Limb (tissue), 2 donors: ENCODE measurements at regions not wholly inside any gene's neighbourhood (a gene's known extent, or its start where the extent isn't known, plus 50 kb on each side); places are given as distances from the start of the nearest gene placed in this dataset.
"Not testable (repeated sequence)": the region's sequence is repeated elsewhere in the genome, so short reads cannot be mapped to it uniquely, and the experiment has no call there.

Experiments
- DNase-seq, 2 donors: peaks; one replicate each; pipeline ENCODE4 v3.0.0-alpha.2; 2016; ENCODE audit errors: extremely low spot score in 2 of 2

DNA sequence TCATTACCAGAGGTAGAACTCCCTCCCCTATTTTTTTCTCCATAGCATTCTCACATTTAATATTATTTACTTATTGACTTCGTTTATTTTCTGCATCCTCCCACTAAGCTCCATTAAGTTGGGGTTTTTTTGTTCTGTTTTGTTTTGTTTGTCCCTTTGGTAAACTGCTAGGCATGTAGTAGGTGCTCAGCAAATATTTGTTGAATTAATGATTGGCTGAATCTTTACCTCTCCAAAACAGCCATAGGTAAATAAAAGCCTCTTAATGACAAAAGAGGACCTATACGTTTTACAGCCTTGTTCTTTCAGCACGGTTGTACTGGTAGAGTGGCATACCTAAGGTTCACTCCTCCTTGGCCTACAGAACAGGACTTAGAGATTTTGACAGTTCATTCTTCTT is 52.0 kb downstream of the PRORP start:
- no peak for DNase-seq

DNA sequence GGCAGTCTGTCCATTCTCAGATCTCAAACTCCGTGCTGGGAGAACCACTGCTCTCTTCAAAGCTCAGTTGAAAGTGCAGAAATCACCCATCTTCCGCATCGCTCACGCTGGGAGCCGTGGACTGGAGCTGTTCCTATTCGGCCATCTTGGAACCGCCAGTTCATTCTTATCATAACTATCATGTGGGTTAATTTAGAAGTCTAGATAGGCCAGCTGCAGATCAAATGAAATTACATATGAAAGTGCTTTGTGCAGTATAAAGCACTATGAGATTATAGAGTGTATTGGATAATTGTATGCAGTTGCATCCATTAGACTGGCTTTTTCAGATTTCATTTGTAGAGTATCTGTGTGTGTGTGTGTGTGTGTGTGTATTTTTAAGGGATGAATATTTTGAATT is 57.8 kb downstream of the PRORP start:
- no peak for DNase-seq

DNA sequence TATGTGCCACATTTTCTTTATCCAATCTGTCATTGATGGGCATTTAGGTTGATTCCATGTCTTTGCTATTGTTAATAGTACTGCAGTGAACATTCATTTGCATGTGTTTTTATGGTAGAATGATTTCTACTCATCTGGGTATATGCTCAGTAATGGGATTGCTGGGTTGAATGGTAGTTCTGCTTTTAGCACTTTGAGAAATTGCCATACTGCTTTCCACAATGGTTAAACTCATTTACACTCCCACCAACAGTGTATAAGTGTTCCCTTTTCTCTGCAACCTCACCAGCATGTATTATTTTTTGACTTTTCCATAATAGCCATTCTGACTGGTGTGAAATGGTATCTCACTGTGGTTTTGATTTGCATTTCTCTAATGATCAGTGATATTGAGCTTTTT is 62.5 kb downstream of the PRORP start:
- not testable (repeated sequence) for DNase-seq

DNA sequence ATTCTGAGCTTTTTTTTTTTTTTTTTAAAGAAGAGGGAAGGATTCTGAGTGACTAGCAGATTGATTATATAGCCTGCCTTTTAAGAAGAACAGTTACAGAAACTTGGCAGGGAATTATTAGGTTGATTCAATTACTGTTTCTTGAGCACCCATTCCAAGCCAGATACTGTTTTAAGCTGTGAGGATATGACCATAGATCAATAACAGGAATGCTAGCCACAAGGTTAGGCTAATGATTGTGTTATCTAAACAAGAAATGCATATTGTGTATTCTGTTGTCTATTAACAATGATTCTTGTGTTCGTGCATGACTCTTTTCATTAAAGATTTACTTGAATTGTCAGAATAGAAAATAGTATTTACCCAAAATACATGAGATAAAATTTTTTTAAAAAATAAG is 67.1 kb downstream of the PRORP start:
- DNase-seq: no peak

DNA sequence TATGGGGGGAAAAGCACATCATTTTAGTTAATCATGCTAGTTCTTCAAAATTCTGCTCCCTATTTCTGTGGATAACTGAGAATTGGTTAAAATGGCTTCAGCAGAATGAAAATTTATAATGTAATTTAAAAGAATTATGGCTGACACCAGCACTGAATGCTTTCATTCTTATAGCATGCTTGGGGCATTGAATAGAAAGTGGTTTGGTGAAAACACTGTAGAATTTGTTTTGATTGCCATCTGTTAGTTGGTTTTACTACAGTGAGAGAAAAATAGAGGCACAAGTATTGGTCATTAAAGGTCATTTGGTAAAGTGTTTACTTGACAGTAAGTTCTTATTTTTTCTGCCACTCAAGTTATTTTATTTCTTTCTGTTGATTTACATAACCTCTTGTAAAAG is 70.8 kb downstream of the PRORP start:
- no peak for DNase-seq

DNA sequence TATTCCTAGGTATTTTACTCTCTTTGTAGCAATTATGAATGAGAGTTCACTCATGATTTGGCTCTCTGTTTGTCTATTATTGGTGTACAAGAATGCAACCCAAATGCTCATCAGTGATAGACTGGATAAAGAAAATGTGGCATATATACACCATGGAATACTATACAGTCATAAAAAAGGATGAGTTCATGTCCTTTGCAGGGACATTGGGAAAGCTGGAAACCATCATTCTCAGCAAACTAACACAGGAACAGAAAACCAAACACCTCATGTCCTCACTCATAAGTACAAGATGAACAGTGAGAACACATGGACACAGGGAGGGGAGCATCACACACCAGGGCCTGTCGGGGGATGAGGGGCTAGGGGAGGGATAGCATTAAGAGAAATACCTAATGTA is 71.8 kb downstream of the PRORP start:
- DNase-seq: not testable (repeated sequence)

DNA sequence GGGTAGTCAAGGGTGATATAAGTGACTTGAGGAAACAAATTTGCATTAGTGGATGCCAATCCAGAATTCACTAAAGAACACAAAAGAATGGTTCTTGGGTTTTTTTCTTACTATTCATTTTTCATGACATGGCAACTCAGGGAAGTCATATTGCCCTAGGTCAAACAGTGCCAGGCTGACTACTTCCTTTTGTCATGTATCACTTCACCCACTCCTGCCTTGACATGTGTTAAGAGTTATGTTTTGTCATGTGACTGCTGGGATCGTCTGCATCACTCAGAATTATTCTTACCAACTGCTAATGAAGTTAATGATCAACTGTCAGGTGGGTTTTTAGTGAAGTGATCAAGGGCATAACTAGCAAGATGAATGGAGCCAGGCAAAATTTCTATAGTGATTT is 74.2 kb downstream of the PRORP start:
- no peak for DNase-seq

DNA sequence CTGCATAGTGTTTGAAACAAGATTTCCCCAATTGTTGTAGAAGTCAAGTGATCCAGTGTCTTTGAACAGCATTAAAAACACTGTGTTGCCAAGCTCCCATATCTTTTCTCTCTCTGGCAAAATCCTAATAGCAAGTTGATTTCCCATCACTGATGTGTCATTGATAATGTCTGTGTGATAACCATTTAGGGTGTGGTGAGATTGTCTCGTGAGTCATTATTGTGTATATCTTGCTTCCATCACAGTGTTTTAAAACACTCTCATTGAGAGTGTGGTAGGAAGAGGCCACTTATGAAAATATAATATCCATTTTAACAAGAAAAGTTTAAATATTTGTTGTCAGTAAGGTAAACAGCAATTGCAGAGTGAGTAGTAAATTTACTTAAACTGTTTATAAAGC is 74.7 kb downstream of the PRORP start:
- DNase-seq: no peak

DNA sequence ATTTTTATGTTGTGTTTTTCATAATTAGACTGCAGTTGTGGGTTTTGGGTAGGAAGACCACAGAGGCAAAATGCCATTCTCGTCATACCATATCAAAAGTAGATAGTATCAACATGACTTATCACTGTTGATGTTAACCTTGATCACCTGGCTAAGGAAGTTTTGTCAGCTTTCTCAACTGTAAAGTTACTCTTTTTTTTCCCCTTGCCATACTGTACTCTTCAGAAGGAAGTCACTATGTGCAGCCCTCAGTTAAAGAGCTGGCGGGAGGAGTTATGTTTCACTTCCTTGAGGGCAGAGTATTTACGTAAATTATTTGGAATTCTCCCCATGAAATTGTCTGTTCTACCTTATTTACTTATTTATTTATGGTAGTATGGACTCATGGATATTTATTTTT is 78.7 kb downstream of the PRORP start:
- no peak for DNase-seq

DNA sequence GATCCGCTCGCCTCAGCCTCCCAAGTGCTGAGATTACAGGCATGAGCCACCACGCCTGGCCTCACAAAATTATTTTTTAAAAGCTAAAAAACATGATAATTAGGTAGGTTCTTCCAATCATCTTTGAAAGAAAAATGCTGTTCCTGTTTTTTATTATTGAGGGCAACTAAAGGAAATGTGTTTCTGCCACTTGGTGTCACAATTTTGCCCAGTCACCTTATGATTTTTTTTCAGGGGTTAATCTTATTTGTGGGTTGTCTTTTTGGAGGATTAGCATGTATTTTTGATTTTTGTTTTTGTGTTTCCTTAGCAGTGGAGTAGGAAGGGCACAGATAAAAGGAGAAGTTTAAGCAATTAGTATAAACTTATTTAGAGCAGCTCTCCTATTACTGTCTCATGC is 79.8 kb downstream of the PRORP start:
- DNase-seq: no peak

DNA sequence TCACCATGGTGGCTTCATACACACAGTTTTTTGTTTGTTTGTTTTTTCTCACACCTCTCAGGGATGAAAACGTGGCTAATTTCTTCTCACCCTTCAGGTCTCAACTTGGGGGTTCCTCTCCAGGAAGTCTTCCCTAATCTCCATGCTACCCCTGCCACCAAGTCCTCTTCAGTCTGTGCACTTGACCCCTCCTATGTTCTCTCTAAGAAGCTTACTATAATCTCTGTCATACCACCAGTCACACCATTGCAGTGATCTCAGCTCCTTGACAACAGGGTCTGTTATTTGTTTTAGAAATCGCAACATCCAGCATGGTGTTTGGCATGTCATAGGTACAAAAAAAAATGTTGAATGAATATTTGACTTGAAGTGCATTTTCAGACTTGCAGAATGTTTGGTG is 83.4 kb downstream of the PRORP start:
- DNase-seq: no peak

DNA sequence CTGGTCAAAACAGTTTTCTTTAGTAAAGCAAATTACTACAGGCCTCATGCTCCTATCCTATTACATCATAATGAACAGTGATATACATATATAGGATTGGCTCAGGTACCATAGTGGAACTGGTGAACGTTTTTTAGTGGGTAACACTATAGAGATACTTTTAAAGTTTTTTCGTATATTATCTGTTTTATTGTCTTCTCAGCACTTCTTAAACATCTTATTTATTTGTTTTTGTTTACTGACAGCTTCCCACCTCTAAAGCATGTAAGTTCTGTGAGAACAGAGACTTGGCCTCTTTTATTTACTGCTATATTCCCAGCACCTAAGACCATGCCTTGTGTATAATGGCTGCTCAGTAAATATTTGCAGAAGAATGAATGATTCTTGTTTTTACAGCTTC is 81.1 kb upstream of the PSMA6 start:
- DNase-seq: no peak

DNA sequence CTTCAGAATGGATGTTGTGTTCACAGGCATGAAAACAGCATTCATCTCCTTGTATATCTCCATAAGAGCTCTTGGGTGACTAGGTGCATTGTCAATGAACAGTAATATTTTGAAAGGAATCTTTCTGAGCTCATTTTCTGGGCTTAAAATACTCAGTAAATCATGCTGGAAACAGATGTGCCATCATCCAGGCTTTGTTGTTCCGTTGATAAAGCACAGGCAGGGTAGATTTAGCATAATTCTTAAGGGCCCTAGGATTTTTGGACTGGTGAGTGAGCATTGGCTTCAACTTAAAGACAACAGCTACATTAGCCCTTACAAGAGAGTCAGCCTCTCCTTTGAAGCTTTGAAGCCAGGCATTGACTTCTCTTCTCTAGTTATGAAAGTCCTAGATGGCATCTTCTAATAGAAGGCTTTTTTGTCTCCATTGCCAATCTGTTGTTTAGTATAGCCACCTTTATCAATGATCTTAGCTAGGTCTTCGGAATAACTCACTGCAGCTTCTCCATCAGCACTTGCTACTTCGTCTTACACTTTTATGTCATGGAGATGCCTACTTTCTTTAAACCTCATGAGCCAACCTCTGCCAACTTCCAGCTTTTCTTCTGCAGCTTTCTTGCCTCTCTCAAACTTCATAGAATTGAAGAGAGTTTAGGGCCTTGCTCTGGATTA is 79.6 kb upstream of the PSMA6 start:
- DNase-seq: no peak

DNA sequence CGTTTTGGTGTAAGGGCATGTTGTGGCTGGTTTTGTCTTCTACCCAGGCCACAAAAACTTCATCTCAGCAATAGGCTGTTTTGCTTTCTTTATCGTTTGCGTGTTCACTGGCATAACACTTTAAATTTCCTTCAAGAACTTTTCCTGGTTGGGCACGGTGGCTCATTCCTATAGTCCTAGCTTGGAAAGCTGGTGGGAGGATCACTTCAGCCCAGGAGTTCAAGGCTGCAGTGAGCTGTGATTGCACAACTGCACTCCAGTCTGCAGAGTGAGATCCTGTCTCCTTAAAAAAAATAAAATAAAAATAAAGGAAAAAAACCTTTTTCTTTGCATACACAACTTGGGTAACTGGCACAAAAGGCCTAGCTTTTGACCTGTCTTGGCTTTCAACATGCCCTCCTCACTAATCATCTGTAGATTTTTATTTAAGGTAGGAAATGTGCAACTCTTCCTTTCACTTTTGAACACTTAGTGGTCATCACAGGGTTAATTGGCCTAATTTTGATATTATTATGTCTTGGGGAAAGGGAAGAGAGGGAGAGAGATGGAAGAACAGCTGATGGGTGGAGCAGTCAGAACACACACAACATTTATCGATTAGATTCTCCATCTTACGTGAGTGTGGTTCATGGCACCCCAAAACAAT is 78.9 kb upstream of the PSMA6 start:
- DNase-seq: no peak

DNA sequence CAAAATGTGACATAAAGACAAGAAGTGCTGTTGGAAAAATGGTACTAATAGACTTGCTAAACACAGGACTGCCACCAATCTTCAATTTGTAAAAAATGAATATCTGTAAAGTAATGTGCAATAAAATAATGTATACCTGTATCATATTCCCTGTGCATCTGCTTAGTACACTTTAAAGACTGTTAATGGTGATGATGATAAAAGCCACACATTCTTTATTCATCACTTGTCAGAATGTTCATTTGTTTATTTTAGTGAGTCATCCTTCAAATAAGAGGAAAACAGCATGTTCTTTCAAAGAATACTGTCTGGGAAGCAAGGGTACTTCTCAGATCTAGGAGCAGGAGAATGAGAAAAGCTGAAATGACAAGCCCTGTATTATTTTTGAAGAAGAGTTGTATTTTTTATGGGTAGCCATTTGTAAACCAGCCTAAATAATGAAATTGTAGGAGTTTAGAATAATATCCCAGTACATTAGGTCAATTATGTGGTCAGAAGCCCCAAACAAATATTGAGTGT is 78.3 kb upstream of the PSMA6 start:
- DNase-seq: no peak

DNA sequence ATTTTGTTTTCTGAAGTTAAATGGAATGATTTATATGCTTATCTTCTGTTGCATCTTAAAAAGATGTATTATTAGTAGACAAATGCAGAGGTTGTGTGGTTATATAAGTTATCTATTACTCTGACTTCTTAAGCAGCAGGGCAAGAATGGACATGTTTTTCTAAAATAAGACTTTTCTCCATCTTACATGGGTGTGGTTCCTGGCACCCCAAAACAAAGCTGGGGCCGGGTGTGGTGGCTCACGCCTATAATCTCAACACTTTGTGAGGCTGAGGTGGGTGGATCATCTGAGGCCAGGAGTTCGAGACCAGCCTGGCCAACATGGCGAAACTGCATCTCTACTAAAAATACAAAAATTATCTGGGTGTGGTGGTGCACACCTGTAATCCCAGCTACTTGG is 77.8 kb upstream of the PSMA6 start:
- not testable (repeated sequence) for DNase-seq

DNA sequence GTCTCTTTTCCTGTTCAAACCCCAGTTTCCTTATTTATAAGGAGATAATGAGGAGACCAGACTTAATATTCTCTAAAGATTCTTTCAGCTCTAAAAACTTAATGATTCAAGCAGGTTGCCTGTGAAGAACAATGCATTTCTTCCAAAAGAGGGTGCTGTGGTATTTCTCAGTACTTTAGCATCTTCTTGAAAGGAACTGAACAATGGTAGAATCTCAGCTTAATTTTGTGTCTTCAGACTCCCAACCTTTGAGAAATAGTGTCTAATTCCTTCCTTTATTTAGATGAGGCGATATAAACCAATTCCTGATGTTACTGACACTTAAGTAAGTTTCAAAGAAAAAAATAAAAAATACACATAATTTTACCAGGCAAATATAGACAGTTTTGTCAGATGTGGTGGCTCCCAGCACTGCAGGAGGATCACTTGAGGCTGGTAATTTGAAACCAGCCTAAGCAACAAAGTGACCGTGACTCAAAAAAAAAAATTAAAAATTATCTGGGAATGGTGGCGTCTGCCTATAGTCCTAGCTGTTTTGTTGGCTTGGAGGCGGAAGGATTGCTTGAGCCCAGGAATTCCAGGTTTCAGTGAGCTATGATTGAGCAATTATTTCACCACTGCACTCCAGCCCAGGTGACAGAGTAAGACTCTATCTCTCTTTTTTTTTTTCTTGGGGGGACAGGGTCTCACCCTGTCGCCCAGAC is 76.9 kb upstream of the PSMA6 start:
- peak in 1 of 2 donors; percentile 40 for DNase-seq

DNA sequence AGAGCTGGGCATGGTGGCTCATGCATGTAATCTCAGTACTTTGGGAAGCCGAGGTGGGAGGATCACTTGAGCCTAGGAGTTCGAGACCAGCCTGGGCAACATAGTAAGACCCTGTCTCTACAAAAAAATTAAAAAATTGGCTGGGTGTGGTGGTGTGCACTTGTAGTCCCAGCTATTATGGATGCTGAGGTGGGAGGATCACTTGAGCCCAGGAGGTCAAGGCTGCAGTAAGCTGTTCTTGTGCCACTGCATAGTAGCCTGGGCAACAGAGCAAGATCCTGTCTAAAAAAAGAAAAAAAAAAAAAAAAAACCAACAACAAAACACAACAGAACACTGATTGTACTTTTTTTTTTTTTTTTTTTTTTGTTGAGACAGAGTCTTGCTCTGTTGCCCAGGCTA is 74.0 kb upstream of the PSMA6 start:
- DNase-seq: not testable (repeated sequence)

DNA sequence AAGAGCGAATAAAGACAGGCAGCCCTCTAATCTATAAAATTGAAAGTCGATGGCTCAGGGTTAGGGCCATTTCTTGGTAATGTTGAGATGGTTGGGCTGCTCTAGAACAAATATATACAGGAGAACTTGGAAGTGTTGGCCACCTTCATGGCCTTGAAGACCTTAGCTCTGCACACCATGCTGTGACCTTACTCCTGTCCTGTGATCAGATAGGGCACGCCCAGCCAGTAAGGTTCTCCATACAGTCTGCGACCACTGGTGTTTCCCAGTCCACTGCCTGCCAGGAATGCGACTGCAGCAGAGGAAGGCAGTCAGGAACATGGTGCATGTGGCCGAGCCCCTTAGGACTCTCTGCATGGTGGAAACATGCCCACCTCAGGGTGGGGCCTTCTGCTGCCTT is 73.2 kb upstream of the PSMA6 start:
- DNase-seq: no peak

DNA sequence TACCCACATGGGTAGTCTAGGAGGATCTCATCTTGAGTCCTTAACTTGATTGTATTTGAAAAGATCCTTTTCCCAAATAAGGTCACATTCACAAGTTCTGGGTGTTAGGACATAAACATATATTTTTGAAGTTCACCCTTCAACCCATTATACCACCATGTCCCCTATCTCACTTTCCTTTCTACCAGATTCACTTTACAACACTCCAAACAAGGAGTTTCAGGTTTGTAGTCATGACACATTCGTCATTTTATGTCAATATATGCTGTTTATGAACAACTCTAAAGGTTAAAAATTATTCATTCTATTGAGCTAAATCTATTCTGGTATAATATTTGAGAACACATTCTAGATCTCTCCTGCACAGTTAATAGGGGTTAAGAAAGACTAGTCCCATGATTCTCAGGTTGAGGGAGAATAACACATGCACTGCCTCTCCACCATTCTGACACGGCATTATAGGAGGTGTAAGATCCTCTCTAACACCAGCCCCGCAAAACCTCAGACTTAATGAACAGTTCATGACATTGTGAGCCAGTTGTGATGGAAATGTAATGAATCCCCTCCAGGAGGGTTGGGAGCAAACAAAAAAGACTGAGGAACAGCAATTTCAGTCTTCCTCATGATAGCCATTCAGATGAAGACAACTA is 72.0 kb upstream of the PSMA6 start:
- DNase-seq: no peak

DNA sequence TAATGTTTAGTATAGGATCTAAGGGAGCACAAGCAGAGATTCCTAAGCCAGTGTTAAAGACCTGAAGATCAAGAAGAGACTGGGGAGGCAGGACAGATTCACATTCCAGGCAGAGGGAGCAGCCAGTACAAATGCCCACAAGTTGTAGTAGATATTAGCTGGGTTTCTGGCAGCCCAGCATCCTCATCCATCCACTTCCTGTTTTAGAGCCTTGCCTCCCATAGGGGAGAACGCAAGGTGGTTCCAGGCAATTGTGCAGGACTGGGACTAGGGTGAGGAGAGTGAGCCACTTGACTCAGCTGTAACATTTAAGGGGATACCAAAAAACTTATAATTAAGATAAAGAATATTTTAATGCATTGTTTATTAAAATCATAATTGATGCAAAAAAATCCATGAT is 71.3 kb upstream of the PSMA6 start:
- no peak for DNase-seq

DNA sequence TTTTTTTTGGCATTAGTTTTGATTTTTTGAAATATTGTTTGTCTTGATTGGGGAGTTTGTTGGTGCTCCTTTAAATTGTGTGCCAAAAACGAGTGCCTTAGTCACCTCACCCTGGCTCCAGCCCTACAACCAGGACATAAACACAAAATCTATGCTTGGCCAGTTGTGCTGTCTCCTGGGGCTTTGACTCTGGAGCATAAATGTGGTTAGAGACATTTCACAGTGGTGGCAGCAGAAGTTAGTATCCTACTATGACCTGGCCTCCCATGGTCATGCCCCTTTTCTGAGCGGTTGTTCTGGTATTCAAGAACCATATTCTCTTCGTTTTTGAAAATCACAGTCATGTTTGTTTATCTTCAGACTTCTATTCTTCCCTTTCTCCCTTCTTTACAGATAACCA is 70.7 kb upstream of the PSMA6 start:
- no peak for DNase-seq
